DND-41 (cell line): ENCODE measurements at regions not wholly inside any gene's neighbourhood (a gene's known extent, or its start where the extent isn't known, plus 50 kb on each side); places are given as distances from the start of the nearest gene placed in this dataset.

Experiments
- CTCF ChIP-seq: IDR thresholded peaks from 2 replicates; pipeline ENCODE4 v1.5.1; 2012; ENCODE audit warnings: borderline replicate concordance, low read length, moderate library complexity, mild to moderate bottlenecking; ENCODE audit not compliant: poor library complexity, severe bottlenecking; ENCODE audit errors: extremely low read depth
- EZH2 ChIP-seq: IDR thresholded peaks from 3 replicates; pipeline ENCODE4 v1.6.1; 2012; ENCODE audit warnings: borderline replicate concordance, low read depth, mild to moderate bottlenecking, moderate library complexity, low read length, inconsistent platforms; ENCODE audit not compliant: severe bottlenecking

DNA sequence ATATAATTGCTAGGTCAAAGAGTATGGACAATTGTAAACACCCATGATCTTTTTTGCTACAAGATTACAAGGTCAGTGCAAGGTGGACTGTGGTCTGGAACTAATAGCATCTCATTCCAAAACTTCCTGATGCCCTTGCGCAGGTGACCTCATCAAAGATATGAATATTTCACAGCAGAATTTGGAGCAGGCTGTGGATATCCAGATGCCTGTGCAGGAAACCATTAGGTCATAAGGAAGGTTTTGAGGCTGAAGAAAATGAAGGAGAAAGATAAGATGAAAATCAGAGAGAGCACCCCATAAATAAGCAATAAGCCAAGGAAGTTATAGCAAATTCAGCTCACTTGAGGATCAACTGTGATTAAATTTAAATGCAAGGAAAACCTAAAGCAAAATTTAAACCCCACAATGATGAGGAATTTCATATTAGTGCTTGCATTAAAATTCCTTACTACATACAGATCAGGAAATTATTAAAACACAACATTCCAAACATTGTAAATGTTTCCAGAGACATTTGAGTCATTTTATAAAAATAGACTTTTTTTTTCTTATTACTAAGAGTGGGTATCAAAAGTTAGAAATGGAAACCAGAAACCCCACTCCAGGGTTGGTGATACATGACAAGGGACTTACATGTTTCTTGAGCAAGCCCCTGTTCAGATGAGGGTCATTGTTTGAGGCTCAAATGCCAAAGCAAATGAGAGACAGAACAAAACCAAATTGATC lies 100.7 kb upstream of the FAM9C start:
- TF ChIP-seq CTCF (no peak), EZH2 (no peak)
